PFSK-1 (cell line): ENCODE measurements at regions not wholly inside any gene's neighbourhood (a gene's known extent, or its start where the extent isn't known, plus 50 kb on each side); places are given as distances from the start of the nearest gene placed in this dataset.

Experiments
- FOXP2 ChIP-seq: optimal IDR thresholded peaks from 2 replicates; pipeline ENCODE3; 2011; ENCODE audit warnings: borderline replicate concordance, control low read depth, inconsistent platforms; ENCODE audit not compliant: insufficient read depth; ENCODE audit errors: extremely low read length, extremely low read depth
- POLR2AphosphoS5 ChIP-seq: IDR thresholded peaks from 2 replicates; pipeline ENCODE4 v1.6.1; 2012; ENCODE audit warnings: low read depth, mild to moderate bottlenecking, control low read depth, low read length, moderate library complexity
- SIN3A ChIP-seq: IDR thresholded peaks from 2 replicates; pipeline ENCODE4 v1.6.1; 2012; ENCODE audit warnings: mild to moderate bottlenecking, low read length, moderate library complexity, borderline replicate concordance; ENCODE audit not compliant: insufficient read depth
- TF ChIP-seq, protein P1 (sequence below), 2 experiments: IDR thresholded peaks; 2 replicates each; pipeline versions ENCODE4 v1.6.1 to v1.8.0; 2011 to 2012; ENCODE audit warnings: low read depth in 2 of 2, low read length in 2 of 2, control low read depth in 1 of 2, inconsistent platforms in 1 of 2, mild to moderate bottlenecking in 1 of 2, moderate library complexity in 1 of 2; ENCODE audit not compliant: insufficient read depth in 1 of 2

DNA sequence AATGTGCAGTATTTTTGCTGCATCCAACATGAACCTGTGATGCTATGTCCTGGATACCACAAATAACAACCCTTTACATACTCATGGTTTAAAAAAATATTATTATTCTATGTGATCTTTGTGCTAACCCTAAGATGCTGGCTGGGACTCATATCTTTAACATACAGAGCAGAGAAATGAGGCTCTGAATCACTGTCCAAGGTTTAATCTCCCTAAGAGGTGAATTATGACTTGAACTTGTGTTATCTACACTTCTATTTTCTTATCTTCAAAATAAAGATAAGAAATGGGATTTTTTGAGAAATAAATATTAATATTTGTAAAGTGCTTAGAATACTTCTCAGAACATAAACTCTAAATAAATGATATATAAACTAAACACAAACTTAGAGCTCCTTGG is 68.8 kb upstream of the GRIA1 start:
- TF ChIP-seq, protein P1, sequence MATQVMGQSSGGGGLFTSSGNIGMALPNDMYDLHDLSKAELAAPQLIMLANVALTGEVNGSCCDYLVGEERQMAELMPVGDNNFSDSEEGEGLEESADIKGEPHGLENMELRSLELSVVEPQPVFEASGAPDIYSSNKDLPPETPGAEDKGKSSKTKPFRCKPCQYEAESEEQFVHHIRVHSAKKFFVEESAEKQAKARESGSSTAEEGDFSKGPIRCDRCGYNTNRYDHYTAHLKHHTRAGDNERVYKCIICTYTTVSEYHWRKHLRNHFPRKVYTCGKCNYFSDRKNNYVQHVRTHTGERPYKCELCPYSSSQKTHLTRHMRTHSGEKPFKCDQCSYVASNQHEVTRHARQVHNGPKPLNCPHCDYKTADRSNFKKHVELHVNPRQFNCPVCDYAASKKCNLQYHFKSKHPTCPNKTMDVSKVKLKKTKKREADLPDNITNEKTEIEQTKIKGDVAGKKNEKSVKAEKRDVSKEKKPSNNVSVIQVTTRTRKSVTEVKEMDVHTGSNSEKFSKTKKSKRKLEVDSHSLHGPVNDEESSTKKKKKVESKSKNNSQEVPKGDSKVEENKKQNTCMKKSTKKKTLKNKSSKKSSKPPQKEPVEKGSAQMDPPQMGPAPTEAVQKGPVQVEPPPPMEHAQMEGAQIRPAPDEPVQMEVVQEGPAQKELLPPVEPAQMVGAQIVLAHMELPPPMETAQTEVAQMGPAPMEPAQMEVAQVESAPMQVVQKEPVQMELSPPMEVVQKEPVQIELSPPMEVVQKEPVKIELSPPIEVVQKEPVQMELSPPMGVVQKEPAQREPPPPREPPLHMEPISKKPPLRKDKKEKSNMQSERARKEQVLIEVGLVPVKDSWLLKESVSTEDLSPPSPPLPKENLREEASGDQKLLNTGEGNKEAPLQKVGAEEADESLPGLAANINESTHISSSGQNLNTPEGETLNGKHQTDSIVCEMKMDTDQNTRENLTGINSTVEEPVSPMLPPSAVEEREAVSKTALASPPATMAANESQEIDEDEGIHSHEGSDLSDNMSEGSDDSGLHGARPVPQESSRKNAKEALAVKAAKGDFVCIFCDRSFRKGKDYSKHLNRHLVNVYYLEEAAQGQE (IDR thresholded peaks at IDR 0.05; ENCODE audit: insufficient read depth in 1 of 2, low read depth in 2 of 2, low read length in 2 of 2), result no peak
- TF ChIP-seq SIN3A (no peak), POLR2AphosphoS5 (no peak), FOXP2 (no peak)
